ENCODE measurements at regions not wholly inside any gene's neighbourhood (a gene's known extent, or its start where the extent isn't known, plus 50 kb on each side); places are given as distances from the start of the nearest gene placed in this dataset.

DNA sequence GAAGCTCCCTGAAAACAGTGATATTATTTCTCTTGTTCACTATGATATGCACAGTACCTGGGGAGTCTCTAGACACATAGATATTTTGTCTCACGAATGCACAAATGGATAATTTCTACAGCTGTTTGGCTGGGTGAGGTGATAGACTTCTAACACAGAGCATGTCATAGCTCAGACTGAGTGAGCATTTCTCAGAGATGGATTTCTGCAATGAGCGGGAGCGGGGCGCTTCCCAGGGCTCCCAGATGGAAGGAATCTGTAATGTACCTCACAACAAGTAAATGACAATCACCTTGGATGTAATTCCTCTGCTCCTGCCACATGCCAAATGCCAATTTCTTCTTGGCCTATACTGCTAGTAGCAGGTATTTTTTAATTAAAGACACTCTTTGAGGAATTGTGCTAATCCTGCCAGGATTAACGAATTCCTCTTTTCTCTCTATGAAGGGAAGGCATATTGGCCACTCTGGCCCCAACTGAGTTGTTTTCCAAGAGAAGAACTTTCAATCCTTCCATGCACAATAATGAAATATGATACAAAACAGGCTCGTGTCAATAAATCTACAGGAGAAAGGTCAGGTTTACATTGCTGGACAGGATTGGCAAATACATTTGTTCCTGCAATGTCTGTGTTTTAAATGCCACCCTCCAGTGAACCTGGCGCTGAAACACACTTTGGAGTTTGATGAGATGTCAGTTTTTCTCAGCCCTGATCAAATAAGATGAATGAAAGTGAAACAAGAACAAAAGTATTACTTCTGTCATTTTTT lies 185.3 kb downstream of the CBLN1 start:
- no peak for DNase-seq (ENCODE audit: extremely low read depth, low read depth)
- TF ChIP-seq, protein P1, sequence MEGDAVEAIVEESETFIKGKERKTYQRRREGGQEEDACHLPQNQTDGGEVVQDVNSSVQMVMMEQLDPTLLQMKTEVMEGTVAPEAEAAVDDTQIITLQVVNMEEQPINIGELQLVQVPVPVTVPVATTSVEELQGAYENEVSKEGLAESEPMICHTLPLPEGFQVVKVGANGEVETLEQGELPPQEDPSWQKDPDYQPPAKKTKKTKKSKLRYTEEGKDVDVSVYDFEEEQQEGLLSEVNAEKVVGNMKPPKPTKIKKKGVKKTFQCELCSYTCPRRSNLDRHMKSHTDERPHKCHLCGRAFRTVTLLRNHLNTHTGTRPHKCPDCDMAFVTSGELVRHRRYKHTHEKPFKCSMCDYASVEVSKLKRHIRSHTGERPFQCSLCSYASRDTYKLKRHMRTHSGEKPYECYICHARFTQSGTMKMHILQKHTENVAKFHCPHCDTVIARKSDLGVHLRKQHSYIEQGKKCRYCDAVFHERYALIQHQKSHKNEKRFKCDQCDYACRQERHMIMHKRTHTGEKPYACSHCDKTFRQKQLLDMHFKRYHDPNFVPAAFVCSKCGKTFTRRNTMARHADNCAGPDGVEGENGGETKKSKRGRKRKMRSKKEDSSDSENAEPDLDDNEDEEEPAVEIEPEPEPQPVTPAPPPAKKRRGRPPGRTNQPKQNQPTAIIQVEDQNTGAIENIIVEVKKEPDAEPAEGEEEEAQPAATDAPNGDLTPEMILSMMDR (IDR thresholded peaks at IDR 0.05; ENCODE audit: low read depth, low read length) = no peak

DNA sequence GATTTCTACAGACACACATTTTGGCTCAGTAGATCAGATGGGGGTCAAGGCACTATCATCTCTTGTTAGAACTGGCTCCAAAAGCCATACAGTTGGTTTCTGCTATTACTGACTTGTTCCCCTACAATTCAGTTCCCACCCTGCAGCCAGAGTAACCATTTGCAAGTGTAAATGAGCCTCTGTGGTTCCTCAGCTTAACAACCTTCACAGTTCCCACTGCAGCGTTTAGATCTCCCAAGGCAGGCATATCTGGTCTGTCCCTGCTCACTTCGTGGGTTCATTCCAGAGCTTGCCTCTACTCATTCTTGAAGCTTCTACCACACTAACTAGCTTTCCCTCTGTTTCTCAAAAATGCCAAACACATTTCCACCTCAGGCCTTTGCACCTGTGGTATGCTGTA lies 186.1 kb downstream of the CBLN1 start:
- TF ChIP-seq, protein P1 (IDR thresholded peaks at IDR 0.05; ENCODE audit: low read depth, low read length) = no peak

DNA sequence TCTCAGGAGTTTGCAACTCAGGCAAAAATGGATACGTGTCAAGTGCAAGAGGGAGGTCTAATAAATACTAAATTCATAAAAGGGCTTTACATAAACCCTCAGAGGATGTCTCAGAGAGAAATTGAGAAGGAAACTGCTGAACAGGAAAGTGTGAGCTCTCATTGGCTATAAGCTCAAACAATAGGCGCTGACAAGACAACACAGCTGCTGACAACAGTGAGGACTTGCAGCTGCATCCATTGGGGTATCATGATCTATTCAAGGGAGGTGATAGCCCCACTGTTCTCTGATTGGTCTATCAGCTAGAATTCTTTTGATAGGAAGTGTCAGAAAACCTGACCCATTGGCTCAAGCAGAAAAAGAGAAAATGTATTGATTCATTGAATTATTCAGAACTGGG lies 187.2 kb downstream of the CBLN1 start:
- DNase-seq (ENCODE audit: extremely low read depth, low read depth) = no peak
- TF ChIP-seq, protein P1 (IDR thresholded peaks at IDR 0.05; ENCODE audit: low read depth, low read length) = no peak

More for the DNA sequence above, 186.1 kb downstream of the CBLN1 start:
- DNase-seq (ENCODE audit: extremely low read depth, low read depth) = no peak

DNA sequence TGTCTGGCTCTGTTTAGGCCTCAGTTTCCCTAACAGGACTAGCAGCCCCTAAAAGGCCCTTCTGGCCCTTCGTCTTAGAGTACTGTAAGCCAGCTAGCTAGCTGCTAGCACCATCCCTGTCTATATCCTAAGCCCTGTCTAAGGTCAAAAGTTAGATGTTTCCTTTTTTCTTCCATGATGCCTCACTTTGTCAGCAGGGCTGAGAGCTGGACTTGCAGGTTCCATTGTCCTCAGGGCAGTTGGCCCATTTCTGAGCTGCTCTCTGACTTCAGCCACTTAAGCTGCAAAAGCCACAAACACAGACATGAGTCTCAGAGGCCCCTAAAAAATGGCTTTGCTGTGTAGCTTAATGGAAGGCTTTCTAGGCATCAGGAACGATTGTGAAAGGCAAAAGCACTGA lies 187.7 kb downstream of the CBLN1 start:
- TF ChIP-seq, protein P1 (IDR thresholded peaks at IDR 0.05; ENCODE audit: low read depth, low read length) = no peak
- no peak for DNase-seq (ENCODE audit: extremely low read depth, low read depth)

DNA sequence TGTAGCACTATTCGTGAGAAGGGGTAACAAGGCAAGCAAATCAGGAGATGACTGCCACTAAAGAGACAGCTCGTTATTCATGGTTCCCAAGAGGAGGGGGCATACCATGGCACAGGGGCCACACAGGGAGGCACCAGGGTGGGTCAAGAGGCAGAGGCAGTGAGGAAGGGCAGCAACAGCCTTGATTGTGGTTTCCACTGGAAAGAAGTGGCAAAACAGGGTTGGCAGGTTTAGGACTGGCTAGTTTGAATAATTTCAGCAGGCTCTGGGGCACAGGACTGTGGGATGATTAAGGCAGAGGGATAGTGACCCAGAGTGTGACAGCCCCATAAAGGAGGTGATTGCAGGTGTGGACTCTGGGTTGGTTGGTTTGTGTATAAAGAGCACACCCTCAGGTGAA lies 188.9 kb downstream of the CBLN1 start:
- no peak for DNase-seq (ENCODE audit: extremely low read depth, low read depth)

DNA sequence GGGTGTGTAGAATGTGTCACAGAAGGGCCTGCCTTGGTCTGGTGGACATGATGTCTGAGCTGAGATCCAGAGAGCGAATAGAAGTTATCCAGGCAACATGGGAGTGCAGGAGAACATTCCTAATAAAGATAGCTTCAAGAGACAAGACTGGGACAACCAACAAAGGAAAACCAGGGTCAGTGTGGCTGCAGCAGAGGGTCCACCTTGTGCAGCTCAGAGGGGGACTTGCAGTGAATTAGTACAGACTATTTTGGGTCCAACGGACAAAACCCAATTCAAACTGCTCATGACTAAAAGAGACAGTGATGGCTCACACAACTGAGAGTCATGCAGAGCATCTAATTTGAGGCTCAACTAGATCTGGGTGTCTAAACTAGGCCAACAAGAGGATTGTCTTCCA lies 192.1 kb downstream of the CBLN1 start:
- no peak for DNase-seq (ENCODE audit: extremely low read depth, low read depth)
- TF ChIP-seq, protein P1 (IDR thresholded peaks at IDR 0.05; ENCODE audit: low read depth, low read length) = no peak

More for the DNA sequence above, 188.9 kb downstream of the CBLN1 start:
- TF ChIP-seq, protein P1 (IDR thresholded peaks at IDR 0.05; ENCODE audit: low read depth, low read length) = no peak

DNA sequence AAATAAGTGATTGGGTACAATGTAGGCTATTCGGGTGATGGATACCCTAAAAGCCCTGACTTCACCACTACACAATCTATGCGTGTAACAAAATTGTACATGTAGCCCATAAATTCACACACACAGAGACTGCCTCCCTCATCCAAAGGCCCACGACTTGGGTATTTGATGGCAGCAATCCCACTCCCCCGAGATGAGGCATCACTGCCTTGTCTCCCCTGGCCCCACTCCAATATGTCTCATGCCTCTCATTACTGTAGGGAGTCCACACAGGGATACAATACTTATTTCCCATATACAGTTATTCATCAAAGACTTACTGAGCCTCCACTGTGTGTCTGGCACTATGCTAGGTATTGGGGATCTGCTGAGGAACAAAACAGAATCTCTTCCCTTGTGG lies 192.6 kb downstream of the CBLN1 start:
- TF ChIP-seq, protein P1 (IDR thresholded peaks at IDR 0.05; ENCODE audit: low read depth, low read length) = no peak
- no peak for DNase-seq (ENCODE audit: extremely low read depth, low read depth)
